NCI-H446 (cell line): ENCODE measurements at regions not wholly inside any gene's neighbourhood (a gene's known extent, or its start where the extent isn't known, plus 50 kb on each side); places are given as distances from the start of the nearest gene placed in this dataset.

Experiments
- DNase-seq, 2 experiments: peaks; one replicate each; lab custom pipeline; 2025; lab: John Stamatoyannopoulos, UW

DNA sequence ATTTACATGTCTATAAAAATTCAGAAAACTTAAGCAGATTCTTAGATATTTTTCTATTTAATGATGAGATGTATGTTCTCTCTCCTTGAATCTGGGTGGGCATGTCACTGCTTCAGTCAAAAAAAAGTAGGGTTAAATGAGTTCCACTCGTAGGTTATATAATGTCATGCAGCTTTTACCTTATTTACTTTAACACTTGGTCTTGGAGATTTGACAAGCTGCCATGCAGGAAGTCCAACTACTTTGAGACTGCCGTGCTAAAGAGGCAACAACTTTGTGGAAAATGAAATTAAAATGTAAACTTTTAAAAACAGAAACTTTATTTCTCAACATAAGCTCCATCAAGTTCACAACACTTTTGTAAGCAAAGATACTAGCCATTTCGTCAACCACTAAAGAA, 1336.0 kb upstream of the CDH8 start:
- DNase-seq, result no peak

DNA sequence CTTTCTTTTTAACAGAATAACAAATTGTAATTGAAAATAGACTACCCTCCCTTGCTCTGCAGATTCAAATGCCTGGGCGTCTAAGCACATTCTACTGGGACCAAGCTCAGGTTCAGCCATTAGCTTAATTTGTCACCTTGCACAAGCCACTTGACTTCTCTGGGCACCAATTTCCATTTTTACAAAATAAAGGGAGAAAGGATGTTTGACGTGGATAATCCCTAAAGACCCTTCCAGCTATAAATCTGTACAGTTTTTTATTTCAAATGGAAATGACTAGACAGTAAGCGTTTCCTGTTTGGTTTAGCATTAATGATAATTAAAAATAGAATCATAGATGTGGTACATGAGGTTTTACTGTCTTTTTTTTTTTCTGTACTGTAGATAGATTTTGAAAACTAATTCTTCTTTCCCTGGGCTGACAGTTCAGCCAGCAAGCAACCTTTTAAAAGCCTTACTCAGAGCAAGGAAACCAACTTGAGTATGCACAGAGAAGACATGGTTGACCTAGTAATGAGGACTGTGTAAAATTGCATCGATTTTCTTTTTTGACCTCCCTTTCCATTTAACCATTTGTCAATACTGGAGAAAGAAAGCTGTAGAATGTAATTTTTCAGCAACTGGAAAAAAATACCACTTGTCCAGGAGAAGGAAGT, 1329.5 kb upstream of the CDH8 start:
- DNase-seq, result no peak

DNA sequence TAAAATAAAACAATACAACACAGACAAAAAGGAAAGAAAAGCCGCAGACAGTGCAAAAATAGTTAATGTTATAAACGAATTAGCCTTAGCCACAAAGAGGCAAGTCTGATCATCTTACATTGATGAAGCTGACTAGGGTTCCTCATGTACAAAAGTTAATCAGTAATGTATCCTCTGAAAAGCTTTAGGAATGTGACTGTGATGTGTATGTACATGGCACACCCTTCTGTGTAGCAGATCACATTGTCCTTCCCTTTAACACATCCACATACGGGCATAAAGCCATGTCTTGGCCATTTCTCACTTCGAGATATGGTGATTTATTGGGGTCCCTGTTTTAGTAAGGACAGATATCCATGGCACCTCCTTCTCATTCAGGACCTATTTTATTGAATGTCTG, 1327.5 kb upstream of the CDH8 start:
- DNase-seq, result no peak

DNA sequence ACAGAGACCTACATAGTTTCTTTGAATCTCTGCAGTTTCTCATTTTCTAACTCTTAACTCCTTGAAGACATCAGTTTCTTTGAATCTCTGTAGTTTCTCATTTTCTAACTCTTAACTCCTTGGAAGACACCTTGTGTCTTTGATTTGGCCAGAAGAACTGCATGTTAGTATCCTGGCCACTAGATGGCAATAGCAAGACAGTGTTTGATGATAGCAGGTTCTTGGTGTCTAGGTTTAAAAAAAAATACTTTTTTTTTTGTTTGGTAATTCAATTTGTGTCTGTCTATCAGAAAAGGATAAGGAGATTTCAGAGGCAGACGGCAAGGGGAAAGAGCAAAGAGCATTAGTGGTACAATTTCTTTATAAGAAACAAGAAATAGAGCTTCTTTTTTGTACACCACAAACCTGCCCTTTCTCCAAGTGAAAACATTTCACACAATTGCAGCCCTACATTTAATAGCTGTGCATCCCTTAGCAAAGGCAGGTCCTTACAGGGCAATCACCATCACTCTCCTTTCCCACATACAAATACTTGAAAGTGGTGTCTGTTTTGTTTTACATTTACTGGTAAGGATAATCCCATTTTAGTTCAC, 1324.9 kb upstream of the CDH8 start:
- DNase-seq, result peak; percentile 32 to 62

DNA sequence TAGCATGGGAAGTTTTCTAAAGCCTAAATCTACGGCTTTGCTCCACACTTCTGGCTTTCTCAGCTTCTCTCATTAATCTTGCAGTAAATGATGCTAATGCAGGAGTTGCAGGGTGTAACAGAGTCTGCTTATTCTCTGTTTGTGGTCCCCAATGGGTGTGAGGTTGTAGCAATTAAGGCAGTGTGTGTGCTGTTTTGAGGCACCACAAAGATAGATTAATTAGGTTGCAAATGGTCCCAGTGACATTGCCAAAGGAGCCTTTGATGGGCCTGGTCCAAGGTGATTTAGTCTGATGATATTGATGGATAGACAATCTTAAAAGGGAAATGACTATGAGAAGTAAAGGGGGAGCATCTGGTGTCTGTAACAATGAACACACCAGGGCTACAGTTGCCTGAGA, 1313.7 kb upstream of the CDH8 start:
- peak in 1 of 2 experiments; percentile 13 for DNase-seq

DNA sequence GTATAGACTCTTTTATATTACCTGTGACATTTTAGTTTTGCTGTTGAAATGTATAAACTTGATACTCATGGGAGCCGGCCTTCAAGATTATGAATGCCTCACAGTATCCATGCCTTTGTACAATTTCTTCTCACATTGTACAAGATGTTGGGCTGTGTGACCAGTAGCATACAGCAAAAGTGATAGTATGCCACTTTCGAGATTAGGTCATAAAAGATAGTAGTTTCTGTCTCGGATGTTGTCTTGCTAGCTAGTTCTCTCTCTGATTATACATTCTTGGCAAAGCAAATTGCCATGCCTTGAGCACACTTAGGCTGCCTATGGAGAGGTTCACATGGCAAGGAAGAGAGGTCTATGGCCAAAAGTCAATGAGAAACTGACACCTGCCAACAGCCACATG, 1309.8 kb upstream of the CDH8 start:
- peak in 1 of 2 experiments; percentile 28 for DNase-seq

DNA sequence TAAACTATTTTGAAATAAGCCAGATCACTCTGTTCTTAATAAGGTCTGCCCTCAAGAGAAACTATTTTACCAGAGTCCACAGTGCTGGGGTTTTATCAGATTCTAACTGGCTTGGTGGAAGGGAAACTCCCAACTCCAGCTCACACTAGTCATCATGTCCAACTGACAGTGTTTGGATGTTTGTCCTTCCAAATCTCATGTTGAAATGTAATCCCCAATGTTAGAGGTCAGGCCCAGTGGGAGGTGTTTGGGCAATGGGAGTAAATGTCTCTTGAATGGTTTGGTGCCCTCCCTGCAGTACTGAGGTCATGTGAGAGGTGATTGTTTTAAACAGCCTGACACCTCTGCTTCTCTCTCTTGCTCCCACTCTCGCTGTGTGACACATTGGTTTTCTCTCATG, 1301.0 kb upstream of the CDH8 start:
- DNase-seq, result no peak

DNA sequence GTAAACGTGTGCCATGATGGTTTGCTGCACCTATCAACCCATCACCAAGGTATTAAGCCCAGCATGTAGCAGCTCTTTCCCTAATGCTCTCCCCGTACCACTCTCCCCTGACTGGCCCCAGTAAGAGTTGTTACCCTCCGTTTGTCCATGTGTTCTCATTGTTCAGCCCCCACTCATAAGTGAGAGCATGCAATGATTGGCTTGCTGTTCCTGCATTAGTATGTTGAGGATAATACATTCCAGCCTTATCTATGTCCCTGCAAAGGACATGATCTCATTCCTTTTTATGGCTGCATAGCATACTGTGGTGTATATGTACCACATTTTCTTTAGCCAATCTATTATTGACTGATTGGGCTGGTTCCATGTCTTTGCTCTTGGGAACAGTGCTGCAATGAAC, 1294.9 kb upstream of the CDH8 start:
- DNase-seq, result no peak

DNA sequence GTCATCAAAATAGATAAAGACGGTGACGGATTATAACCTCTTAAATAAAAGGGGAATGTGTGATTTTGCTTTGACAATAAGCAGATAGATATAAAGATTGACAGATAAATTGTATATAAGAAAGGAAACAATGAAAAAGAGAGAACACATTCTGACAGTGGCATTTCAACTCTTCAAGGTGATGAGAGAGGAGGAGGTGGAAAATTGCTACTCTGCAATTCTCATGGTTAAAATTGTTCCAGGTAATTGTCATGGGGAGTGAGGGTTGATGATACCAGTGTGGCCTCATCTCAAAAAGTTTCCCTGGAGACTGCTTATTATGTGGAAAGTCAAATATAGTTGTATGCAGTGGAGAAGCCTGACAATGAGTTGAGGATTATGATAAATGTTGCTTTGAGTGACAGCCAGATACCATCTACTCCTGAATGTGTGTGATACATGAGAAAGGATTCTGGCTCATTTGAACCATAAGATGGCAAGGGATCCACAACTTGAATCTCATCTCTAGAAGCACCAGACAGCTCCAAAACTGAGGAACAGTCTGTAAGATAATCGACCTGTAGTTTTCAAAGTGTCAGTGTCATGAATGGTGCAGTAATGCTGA, 1290.6 kb upstream of the CDH8 start:
- no peak for DNase-seq

DNA sequence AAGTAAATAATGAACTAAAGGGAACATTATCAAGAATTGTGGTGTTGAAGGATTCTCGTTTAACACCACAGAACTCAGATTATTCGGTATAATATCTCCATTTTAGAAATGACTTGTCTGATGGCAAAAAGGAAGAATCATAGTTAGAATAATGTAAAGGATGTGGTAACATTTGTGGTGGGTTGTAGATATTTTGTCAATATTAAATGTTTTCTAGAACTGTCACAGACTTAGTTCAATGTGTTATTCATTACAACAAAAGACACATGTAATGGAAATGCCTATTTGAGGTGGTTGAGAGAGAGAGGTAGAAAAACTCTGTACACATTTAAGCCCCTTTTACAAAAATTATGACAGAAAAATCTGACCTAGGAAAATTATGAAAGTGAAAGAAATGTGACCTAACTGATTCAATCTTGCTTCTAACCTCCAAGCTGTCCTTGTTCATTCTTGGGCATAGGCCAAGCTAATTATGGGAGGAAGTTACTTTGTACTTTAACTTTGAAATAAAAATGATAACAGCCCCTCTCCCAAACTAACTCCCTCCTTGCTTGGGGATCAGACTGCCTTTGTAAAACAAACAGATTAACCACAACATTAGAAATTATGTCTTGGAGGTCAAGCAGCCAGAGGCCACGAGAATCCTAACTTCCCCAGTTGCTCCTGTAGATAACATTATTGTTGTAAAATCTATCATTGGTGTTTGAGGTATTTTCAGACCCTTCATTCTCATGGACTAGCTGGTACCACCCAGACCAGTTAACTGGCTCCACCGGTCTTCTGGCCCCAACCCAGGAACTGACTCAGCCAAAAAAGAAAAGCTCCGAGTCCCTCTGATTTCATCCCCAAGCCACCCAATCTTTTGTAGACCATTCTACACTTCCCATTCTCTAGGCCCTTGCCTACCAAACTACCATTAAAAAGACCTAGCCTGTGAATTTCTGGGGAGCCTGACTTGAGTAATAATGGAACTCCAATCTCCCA, 1287.8 kb upstream of the CDH8 start:
- no peak for DNase-seq

DNA sequence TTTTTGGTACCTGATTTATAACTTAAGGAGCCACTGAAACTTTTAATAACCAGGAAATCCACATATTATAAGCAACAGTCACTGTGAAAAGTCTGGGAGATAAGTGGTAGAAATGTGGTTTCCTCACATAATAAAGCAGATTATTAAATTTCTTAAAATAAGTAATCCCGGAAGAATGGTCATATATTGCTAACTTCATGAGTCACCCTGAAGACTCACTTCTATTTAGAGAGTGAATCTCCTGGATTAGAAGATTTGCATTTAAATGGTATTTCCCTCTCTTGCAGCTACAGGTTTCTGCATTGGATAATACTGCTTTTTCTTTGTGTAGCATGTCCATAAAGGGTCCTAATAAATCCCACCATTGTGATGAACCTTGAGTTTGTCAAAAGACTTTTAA, 1286.8 kb upstream of the CDH8 start:
- DNase-seq, result no peak

DNA sequence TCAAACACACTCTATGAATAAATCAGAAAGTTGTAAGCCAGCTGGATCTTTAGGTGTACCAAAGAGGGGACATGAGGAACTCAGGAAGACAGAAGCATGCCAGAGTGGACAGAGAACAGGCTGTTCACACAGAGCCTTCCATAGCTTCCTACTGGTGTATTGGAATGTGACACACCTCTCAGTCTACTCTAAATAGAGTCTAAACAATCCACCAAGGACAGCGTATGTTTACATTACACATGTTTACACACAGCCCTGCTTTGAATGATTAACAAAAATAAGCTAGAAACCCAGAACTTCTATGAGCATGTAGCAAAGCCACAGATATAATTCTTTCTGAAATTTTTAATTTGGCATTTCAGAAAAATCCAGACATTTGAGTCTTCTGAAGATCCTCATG, 1279.0 kb upstream of the CDH8 start:
- DNase-seq, result no peak

DNA sequence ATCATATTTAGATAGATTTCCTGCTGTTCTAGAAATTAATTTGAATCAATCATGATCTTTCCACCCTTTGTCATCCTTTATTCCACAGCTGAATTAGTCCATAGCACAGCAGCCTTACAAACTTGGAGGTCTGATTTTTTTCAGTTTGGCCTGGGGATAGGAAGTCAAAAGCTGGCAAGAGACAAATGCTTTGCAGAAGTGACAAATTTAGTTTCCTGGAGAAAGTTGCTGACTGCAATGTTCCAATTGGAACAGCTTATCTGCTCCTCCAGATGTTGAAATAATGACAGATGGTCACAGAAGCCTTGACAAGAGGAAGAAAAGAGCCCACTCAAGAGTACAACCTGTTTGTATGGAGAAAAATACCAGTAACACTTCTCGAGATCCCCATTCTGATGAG, 1276.1 kb upstream of the CDH8 start:
- no peak for DNase-seq

DNA sequence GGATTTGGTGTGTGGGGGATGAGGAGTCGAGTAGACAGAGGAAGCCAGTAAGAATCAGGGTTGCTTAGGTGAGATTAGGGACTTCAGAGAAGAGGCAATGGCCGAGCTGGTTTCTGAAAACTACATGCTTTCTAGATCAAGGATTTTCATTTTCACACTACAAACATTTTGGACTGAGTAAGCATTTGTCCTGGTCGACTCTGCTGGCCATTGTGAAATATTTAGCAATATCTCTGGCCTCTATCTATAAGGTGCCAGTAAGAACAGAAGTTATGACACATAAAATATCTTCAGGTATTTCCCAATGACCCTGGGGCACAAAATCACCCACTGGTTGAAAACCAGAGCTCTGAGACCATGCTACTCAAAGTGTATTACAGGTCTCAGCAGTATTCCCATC, 1275.1 kb upstream of the CDH8 start:
- no peak for DNase-seq

DNA sequence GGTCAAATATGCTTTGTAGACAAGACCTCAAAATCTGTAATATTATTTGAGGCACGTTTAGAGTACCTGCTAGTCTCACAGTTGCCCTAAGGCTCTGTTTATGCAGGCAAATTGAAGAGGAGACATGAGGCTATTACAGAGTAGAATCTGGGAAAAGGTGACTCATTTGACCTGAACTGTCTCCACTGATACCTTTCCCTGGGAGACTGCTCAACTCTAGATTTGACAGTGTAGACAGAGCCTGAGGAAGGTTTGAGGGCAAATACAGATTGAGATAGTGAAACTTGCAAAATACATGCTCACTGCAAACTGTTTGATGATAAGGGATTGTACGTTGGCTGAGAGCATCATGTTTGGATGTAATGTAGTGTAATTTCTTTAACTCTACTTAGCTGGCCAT, 1266.6 kb upstream of the CDH8 start:
- no peak for DNase-seq

DNA sequence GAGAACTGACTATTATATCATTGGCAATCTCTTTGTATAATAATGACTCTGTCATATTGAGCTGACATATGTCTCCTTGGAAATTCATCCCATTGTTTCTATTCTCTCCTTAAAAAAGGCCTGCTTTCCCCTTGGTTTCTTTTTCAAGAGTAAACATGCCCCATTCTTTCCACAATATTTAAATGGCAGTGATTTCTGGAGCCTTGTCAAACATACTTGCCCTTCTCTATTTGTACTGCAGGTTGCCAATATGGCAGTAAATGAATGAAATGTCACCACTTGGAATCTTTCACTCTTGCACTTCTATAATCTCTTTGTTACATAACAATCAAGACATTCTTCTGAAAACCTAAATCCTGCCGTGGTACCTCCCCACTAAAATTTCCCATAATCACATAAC, 1265.1 kb upstream of the CDH8 start:
- no peak for DNase-seq

DNA sequence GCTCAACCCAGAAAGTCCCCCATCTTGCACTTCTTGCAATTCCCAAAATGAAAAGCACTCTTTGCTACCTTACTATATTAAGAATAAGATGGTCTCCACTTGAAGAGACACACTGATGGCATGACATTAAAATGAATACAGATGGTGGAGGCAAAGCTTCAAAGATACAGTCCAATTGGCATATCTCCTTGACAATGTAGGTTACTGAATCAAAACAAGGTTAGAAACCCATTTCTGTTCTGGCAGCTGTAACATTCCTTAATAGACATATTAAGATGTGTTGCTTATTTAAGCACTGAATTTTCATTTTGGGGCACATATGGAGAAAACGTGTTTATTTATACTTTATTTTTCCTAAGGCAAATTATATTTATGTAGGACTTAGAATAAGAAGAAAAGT, 1262.8 kb upstream of the CDH8 start:
- no peak for DNase-seq

DNA sequence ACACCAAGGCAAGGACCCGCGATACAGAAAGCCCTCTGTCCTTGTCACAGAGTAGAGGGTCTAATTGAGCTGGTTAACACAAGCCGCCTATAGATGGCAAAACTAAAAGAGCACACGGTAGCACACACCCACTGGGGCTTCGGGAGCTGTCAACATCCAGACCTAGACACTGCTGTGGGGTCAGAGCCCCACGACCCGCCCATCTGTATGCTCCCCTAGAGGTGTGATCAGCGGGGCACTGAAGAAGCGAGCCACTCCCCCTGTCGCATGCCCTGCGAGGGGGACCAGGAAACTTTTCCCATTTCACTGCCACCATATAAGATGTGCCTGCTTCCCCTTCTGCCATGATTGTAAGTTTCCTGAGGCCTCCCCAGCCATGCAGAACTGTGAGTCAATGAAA, 1255.8 kb upstream of the CDH8 start:
- DNase-seq, result no peak

DNA sequence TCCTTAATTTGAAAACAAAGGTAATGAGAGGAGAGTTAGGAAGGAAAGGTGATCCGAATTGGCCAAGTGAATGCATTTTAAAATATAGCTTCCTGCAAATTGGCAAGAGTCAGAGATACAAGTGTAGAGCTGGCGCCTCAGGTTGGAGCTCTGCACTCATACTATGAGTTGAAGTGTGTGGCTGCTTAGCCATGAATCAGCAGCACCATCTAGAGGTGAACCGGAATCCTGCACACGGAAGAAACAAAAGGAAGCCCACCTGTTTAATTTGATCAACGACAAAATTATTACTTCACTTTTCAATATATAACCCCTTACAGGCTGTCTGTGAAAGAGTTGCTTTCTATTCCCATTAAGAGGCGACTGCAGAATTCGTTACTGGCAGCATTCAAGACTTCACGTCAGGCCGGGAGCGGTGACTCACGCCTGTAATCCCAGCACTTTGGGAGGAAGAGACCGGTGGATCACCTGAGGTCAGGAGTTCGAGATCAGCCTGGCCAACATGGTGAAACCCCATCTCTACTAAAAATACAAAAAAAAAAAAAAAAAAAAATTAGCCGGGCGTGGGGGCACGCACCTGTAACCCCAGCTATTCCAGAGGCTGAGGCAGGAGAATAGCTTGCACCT, 1253.7 kb upstream of the CDH8 start:
- DNase-seq, result peak; percentile 1 to 60

DNA sequence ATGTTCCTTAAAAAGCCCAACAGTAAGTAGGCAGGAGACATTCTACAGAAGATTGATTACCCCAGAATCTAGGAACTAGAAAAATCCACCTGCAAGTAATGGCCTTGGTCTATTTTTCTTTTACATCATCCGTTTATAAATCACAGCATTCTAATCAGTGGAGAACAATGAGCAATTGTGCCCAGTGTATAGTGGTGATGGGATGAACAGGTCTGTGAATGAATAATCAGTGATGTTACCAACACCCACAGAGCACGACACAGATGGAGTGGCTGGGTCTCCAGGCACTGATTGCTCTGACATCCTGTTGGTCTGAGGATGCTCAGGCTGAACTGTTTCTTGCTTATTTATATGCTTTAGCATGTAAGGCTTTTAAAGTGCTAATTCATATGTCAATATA, 1251.2 kb upstream of the CDH8 start:
- no peak for DNase-seq

DNA sequence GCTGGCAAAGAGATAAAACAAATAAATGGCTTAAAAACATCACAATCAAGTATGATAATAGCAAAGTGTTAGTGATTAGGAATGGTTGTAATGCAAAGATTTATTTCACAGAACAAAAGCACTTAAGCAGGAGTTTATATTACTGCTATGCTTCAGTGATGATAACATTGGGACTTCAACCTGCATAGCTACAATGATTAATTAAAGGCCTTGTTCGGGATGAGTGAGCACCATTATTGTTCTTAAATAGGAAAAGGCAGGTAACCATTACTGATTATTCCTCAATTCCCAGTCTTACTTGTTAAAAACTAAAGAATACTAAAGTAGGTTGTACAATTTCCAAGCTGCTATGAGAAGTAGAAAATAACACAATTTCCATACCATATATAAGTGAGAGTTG, 1247.5 kb upstream of the CDH8 start:
- DNase-seq, result no peak

DNA sequence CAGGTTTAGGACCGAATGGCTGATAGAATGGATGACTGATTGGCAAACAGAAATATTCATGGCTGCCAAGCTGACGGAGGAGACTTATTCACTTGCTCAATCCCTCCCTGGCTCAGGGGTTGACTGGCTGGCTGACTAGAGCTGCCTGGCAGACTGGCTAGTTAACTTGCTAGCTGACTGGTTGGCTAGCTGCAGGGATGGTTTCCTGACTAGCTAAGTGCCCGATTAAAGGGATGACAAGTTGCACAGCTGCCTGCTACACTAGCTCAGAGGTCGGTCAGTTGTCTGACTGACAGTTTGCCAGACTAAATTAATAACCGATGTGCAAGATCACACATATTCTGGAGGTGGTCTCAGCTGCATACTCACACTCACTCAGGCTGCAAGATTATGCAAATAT, 1208.4 kb upstream of the CDH8 start:
- peak; percentile 36 to 60 for DNase-seq
